ENCODE measurements at regions not wholly inside any gene's neighbourhood (a gene's known extent, or its start where the extent isn't known, plus 50 kb on each side); places are given as distances from the start of the nearest gene placed in this dataset.

- TF ChIP-seq CTCF (IDR thresholded peaks at IDR 0.05) (no peak), POLR2A (IDR thresholded peaks at IDR 0.05) (no peak)
Observed at GRCh38 chr7:46226860-46227259, 305.8 kb upstream of the IGFBP3 start.
